NCI-H2081 (cell line): ENCODE measurements at regions not wholly inside any gene's neighbourhood (a gene's known extent, or its start where the extent isn't known, plus 50 kb on each side); places are given as distances from the start of the nearest gene placed in this dataset.

Source experiments
- DNase-seq, 2 experiments: peaks; one replicate each; lab custom pipeline; 2025; lab: John Stamatoyannopoulos, UW

DNA sequence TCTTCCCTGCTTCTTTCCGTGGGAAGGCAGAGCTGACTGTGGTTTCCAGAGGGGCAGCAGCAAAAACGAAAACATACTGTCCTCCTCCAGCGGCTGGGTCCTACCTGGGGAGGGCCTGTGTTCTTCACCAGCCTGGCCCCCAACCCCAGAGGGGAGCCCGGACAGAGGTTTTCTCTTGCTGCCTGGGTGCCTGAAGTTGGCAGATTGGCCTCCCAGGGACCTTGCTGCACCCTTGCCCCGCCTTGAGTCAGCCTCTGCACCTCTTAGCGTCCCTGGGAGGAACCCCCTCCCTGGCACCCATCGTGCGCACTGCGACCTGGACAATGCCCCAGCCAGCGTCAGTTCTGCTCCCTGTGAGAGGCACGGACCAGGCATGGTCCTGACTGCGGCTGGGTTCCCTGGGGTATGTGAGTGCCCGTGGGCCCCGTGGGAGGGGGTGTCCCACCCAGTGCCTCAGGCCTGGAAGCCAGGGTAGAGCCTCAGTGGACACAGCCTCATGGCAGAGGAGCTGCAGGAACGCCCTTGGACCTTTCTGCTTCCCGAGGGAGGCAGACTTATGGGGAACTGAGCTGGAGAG is 56.8 kb upstream of the PRR23E start:
- no peak for DNase-seq

- DNase-seq, result no peak
These were observed 56.2 kb upstream of the PRR23E start for GRCh38 chr3:127136706-127137105.

DNA sequence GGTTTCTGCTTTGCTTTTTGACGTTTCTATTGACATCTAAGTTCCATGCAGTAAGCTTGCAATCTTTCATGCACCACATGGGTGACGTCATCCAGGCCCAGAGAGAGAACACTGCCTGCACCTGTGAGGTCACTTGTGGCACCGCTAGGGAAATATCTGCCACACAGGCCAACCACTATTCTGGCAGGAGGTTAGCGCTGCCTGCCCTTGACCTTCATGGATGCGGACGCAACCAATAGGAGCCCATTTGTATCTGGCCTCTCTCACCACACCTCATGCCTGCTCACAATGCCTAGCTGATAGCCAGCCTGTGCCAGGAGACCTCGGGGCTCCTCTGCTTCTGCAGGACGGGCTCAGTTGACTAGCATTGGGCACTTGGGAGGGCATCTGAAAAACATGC is 55.8 kb upstream of the PRR23E start:
- DNase-seq, result no peak

DNA sequence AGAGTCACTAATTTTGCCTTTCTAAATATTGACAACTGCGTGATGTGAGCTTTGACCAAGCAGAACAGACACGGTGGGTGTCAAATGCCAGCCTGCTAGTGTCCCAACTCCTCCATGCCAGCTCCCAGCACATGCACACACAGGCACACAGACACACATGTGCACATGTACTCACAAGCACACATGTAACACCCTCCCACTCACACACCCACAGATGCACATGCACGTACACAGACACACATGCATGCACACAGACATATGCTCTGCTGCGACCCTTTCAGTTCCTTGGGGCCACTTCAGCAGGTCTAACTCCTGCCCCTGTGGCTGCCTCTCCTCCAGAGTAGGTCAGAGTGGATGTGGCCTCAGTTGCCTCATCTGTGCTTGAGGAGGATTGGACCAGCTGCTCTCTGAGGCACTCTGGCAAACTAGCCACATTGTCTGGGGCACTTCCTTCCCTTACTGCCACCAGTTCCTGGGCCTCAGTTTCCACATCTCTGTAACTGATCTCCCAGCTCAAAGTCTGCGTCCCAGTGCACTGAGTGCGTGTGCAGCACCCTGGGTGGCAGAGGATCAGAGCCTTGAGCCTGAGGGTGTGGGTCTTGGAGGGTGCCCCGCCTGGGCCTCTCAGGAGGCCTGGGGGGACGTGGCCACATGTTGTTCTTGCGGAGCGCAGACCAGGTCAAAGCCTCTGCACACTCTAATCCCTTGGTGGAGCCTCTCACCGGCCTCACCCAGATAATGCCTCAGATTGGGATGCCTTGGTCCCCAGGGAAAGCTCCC is 55.0 kb upstream of the PRR23E start:
- DNase-seq, result no peak

DNA sequence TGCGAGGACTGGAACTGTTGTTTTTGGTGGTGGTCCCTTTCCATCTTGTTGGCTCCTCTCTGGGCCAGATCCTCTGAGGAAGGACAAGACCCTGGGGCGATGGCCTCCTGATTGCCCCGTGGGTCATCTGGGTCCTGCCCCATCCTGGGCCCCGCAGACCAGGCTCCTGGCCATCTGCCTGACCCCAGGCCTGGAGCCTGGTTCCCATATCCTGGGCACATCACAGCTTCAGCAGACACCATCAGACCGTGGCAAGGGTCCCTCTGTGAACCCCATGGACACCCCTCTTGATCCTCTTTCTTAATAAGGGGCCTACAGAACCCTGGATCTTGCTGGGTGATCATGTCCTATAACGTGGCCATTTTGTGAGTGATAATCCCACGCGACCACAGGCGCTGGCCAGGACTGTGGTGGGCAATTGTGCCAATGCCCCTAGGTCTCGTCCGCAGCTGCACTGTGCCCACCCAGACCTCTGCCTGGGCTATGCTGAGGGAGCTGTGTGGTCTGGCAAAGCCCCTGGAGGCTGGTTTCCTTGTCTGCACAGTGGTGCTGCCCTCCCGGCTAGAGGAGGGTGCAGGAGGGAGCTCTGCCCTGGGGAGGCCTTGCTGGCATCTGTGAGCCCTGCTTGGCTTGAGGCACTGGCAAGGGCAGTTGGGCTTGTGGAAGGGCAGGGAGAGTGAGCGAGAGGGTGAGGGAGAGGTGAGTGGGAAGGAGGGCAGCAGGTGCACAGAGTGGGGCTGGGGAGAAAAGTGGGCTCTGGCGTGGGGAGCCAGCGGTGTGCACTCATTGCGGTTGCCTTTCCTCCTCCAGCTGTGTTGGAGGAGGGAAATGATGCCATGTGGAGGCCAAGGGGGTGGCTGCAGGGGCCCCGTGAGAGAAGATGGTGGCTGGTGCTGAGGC is 53.1 kb upstream of the PRR23E start:
- DNase-seq, result no peak

DNA sequence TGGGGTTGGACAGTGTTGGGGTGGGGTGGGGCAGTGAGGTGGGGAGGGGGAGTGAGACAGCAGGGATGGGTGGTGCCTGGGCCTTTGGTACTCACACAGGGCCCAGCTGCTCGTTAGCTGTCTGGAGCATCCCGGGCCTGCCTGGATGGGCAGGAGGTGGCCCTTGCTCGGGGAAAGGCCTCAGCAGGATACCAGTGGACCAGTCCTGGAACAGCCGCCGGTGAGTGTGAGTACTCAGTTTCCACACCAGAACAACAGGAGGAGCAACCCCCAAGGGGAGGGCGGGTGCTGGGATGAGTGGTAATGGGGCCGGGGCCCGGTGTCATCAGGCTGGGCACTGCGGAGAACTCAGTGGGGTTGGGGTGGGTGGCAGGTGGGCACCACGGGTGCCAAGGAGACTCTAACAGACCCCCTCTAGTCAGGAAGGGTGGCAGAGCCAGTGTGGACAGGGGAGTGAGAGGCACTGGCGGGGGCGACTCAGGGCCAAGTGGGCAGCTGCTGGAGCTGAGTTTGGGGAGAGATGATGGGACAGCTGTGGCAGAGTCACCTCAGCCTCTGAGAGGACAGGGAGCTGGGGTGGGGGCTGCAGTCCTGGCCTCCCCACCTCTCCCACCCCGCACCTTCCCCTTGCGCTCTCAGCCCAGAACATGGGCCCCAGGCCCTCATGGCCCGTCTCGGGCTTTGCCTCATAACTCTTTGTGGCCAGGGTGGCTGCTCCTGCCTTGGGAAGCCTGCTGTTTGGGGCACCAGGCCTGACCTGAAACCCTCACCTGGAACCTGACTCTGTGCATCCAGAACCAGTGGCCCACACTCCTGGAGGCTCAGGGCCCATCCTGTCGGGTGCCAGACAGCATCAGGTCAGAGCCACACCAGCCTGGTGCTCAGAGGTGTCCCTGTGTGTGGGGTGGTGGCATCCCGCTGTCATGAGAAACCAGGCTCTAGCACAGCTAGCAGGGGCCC is 52.1 kb upstream of the PRR23E start:
- no peak for DNase-seq

GRCh38 chr3:127141921-127142730 is 50.8 kb upstream of the PRR23E start:
- DNase-seq, result peak; percentile 92 to 99
